ENCODE measurements at regions not wholly inside any gene's neighbourhood (a gene's known extent, or its start where the extent isn't known, plus 50 kb on each side); places are given as distances from the start of the nearest gene placed in this dataset.
A peak's percentile ranks its signal among the peaks of the same experiment; 100 is the strongest.

- Histone ChIP-seq H3K36me3 (ENCODE audit: control insufficient read depth in 2 of 2, extremely low read depth in 1 of 2, insufficient read depth in 2 of 2, low read length in 2 of 2) (no peaks in the 10 kb centered on the region), H3K27me3 (ENCODE audit: control insufficient read depth, extremely low read depth, insufficient read depth, low read length) (no peaks in the 10 kb centered on the region), H3K4me1 (ENCODE audit: control insufficient read depth, extremely low read depth, insufficient read depth, low read length) (peaks cover 37% of the 10 kb centered on the region), H3K27ac (ENCODE audit: control insufficient read depth, insufficient read depth, low read length) (no peak overlapping the region), H3K79me2 (ENCODE audit: control insufficient read depth, insufficient read depth, low read length) (no peaks in the 10 kb centered on the region), H2AFZ (ENCODE audit: control insufficient read depth, low read length) (no peak overlapping the region), H4K20me1 (ENCODE audit: control insufficient read depth, extremely low read depth, insufficient read depth, low read length) (no peaks in the 10 kb centered on the region), H3K9me1 (ENCODE audit: control insufficient read depth, extremely low read depth, insufficient read depth, low read length) (no peaks in the 10 kb centered on the region), H3K9ac (ENCODE audit: control insufficient read depth, extremely low read depth, insufficient read depth, low read length) (no peak overlapping the region), H3K4me3 (ENCODE audit: control insufficient read depth in 2 of 3, extremely low read depth in 1 of 3, insufficient read depth in 2 of 3, low read depth in 1 of 3, low read length in 3 of 3) (no peak overlapping the region), H3K9me3 (ENCODE audit: control insufficient read depth, low read depth, low read length) (no peaks in the 10 kb centered on the region), H3K4me2 (ENCODE audit: control insufficient read depth, extremely low read depth, insufficient read depth, low read depth, low read length) (peak overlapping the region; percentile 72)
- FAIRE-seq (peak; percentile 59), DNase-seq (ENCODE audit: low read depth, low spot score) (peak; percentile 2)
- dilution Hi-C loops (cut with MboI; ENCODE audit: extremely low pct_ligation_motif_present, low sequenced_read_pairs): no loop called here
- no peak for TF ChIP-seq EZH2 (IDR thresholded peaks at IDR 0.05; ENCODE audit: low read length)
- TF ChIP-seq, protein P1, sequence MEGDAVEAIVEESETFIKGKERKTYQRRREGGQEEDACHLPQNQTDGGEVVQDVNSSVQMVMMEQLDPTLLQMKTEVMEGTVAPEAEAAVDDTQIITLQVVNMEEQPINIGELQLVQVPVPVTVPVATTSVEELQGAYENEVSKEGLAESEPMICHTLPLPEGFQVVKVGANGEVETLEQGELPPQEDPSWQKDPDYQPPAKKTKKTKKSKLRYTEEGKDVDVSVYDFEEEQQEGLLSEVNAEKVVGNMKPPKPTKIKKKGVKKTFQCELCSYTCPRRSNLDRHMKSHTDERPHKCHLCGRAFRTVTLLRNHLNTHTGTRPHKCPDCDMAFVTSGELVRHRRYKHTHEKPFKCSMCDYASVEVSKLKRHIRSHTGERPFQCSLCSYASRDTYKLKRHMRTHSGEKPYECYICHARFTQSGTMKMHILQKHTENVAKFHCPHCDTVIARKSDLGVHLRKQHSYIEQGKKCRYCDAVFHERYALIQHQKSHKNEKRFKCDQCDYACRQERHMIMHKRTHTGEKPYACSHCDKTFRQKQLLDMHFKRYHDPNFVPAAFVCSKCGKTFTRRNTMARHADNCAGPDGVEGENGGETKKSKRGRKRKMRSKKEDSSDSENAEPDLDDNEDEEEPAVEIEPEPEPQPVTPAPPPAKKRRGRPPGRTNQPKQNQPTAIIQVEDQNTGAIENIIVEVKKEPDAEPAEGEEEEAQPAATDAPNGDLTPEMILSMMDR (optimal IDR thresholded peaks at IDR 0.05 in 1 of 3, IDR thresholded peaks at IDR 0.05 in 1 of 3, conservative IDR thresholded peaks at IDR 0.05 in 1 of 3; ENCODE audit: extremely low read depth in 1 of 3, insufficient read depth in 2 of 3, low read length in 3 of 3): no peak
Observed at GRCh38 chr10:8302565-8302964, 248.1 kb downstream of the GATA3 start.

DNA sequence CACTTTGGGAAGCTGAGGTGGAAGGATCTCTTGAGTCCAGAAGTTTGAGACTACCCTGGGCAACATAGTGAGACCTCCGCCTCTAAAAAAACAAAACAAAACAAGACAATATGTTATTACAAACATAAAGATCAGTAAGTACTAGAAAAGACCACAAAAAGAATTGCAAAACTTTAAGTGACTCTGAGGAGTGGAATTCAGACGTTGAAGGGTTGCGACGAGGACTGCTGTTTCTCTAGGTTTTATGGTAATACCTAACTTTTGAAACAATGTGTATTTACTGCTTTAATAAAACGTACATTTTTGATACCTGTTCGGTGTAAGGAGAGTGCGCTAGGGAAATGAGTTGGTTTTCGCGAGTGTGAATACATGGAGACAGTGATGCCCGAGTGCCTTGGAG is 250.4 kb downstream of the GATA3 start:
- FAIRE-seq: no peak

More for the DNA sequence above, 250.4 kb downstream of the GATA3 start:
- Histone ChIP-seq H3K27me3 (ENCODE audit: control insufficient read depth, extremely low read depth, insufficient read depth, low read length) (no peaks in the 10 kb centered on the region), H3K79me2 (ENCODE audit: control insufficient read depth, insufficient read depth, low read length) (no peaks in the 10 kb centered on the region), H3K9me1 (ENCODE audit: control insufficient read depth, extremely low read depth, insufficient read depth, low read length) (no peaks in the 10 kb centered on the region), H3K4me2 (ENCODE audit: control insufficient read depth, extremely low read depth, insufficient read depth, low read depth, low read length) (no peak overlapping the region), H4K20me1 (ENCODE audit: control insufficient read depth, extremely low read depth, insufficient read depth, low read length) (no peaks in the 10 kb centered on the region), H3K9ac (ENCODE audit: control insufficient read depth, extremely low read depth, insufficient read depth, low read length) (no peak overlapping the region), H3K4me3 (ENCODE audit: control insufficient read depth in 2 of 3, extremely low read depth in 1 of 3, insufficient read depth in 2 of 3, low read depth in 1 of 3, low read length in 3 of 3) (no peak overlapping the region), H3K9me3 (ENCODE audit: control insufficient read depth, low read depth, low read length) (no peaks in the 10 kb centered on the region), H3K4me1 (ENCODE audit: control insufficient read depth, extremely low read depth, insufficient read depth, low read length) (peaks cover 37% of the 10 kb centered on the region), H3K36me3 (ENCODE audit: control insufficient read depth in 2 of 2, extremely low read depth in 1 of 2, insufficient read depth in 2 of 2, low read length in 2 of 2) (no peaks in the 10 kb centered on the region), H2AFZ (ENCODE audit: control insufficient read depth, low read length) (no peak overlapping the region), H3K27ac (ENCODE audit: control insufficient read depth, insufficient read depth, low read length) (no peak overlapping the region)
- dilution Hi-C loops (cut with MboI; ENCODE audit: extremely low pct_ligation_motif_present, low sequenced_read_pairs): no loop called here
- TF ChIP-seq EZH2 (IDR thresholded peaks at IDR 0.05; ENCODE audit: low read length): no peak
- TF ChIP-seq, protein P1 (optimal IDR thresholded peaks at IDR 0.05 in 1 of 3, IDR thresholded peaks at IDR 0.05 in 1 of 3, conservative IDR thresholded peaks at IDR 0.05 in 1 of 3; ENCODE audit: extremely low read depth in 1 of 3, insufficient read depth in 2 of 3, low read length in 3 of 3): no peak
- no peak for DNase-seq (ENCODE audit: low read depth, low spot score)
